A673 (cell line): ENCODE measurements at regions not wholly inside any gene's neighbourhood (a gene's known extent, or its start where the extent isn't known, plus 50 kb on each side); places are given as distances from the start of the nearest gene placed in this dataset.

Source experiments
- EZH2 ChIP-seq: fragments of 200-600 bp; sonication (generic); IDR thresholded peaks from 2 replicates; pipeline ENCODE4 v1.6.1; 2017; ENCODE audit warnings: borderline replicate concordance, low read depth, mild to moderate bottlenecking, mixed read lengths, antibody characterized with exemption, low read length; ENCODE audit not compliant: poor library complexity, severe bottlenecking
- TF ChIP-seq, protein P1 (sequence below): fragments of 300-800, 200-600 bp; sonication (generic); conservative IDR thresholded peaks from 2 replicates; pipeline ENCODE4 v1.5.1; 2017; ENCODE audit warnings: low read depth, mild to moderate bottlenecking, antibody characterized with exemption, low read length, moderate library complexity, mixed read lengths

DNA sequence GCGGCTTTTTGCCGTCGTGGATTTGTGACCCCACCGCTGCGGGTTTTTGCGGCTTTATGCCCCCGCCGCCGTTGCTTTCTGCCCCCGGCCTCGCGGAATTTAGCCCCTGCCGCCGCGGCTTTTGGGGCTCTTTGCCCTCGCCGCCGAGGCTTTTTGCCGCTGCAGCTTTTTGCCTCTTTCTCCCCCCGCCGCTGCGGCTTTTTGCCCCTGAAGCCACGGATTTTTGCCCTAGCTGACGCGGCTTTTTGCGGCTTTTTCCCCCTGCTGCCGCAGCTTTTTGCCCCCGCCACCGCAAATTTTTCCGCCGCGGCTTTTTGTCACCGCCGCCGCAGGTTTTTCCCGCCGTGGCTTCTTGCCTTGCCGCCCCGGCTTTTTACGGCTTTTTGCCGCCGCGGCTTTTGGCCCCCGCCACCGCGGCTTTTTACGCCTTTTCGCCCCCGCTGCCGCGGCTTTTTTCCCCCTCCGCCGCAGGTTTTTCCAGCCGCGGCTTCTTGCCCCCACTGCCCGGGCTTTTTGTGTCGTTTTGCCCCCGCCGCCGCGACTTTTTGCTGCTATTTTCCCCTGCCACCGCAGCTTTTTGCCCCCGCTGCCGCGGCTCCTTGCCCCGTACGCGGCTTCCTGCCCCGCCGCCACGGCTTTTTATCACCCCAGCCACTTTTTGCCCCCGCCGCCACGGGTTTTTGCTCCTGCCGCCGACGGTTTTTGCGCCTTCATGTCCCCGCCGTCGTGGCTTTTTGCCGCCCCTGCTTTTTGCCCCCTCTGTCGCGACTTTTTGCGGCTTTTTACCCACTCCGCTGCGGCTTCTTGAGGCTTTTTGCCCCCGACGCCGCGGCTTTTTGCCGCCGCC, 3933.6 kb downstream of the SRGAP2C start:
- TF ChIP-seq, protein P1, sequence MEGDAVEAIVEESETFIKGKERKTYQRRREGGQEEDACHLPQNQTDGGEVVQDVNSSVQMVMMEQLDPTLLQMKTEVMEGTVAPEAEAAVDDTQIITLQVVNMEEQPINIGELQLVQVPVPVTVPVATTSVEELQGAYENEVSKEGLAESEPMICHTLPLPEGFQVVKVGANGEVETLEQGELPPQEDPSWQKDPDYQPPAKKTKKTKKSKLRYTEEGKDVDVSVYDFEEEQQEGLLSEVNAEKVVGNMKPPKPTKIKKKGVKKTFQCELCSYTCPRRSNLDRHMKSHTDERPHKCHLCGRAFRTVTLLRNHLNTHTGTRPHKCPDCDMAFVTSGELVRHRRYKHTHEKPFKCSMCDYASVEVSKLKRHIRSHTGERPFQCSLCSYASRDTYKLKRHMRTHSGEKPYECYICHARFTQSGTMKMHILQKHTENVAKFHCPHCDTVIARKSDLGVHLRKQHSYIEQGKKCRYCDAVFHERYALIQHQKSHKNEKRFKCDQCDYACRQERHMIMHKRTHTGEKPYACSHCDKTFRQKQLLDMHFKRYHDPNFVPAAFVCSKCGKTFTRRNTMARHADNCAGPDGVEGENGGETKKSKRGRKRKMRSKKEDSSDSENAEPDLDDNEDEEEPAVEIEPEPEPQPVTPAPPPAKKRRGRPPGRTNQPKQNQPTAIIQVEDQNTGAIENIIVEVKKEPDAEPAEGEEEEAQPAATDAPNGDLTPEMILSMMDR = no peak
- no peak for TF ChIP-seq EZH2
